IMR-90 (cell line): ENCODE measurements at regions not wholly inside any gene's neighbourhood (a gene's known extent, or its start where the extent isn't known, plus 50 kb on each side); places are given as distances from the start of the nearest gene placed in this dataset.

Experiments used
- ATAC-seq: fragments of 200-7000 bp; cut with Tn5 transposase; 2 replicates; pipeline ENCODE4 v1.9.1; 2020; ENCODE audit warnings: low read depth, mild to moderate bottlenecking, moderate library complexity
- BruUV-seq: library from RNA; stranded (reverse); fragments of 400-500 nt; replicated peaks from 2 replicates; lab custom pipeline; 2021; lab: Mats Ljungman, UMichigan
- CTCF ChIA-PET: fragments of 300-600 bp; formaldehyde crosslinking; extraction: SDS; loops from one replicate; lab custom pipeline; 2021; ENCODE audit warnings: antibody characterized with exemption; lab: Yijun Ruan, JAX
- POLR2A ChIA-PET: fragments of 300-600 bp; sonication (Branson Sonifier 250); formaldehyde crosslinking; loops from one replicate; lab custom pipeline; 2022; ENCODE audit warnings: antibody characterized with exemption; ENCODE audit not compliant: unreplicated experiment; lab: Charles Lee
- DNase-seq: peaks from one replicate; pipeline ENCODE4 v3.0.0; 2013
- H2AFZ ChIP-seq: replicated peaks from 2 replicates; pipeline ENCODE3; 2013; ENCODE audit warnings: low read length, mild to moderate bottlenecking; ENCODE audit not compliant: poor library complexity
- H2AK5ac ChIP-seq: 2 replicates; pipeline ENCODE4 v1.6.1; 2013; ENCODE audit warnings: low read depth, low read length, inconsistent platforms
- H2AK9ac ChIP-seq: replicated peaks from 2 replicates; pipeline ENCODE3; 2013; ENCODE audit warnings: mild to moderate bottlenecking, low read depth, low read length, moderate library complexity; ENCODE audit not compliant: poor library complexity
- H2BK120ac ChIP-seq: 2 replicates; pipeline ENCODE4 v1.6.1; 2013; ENCODE audit warnings: low read depth, low read length, inconsistent platforms
- H2BK15ac ChIP-seq: 3 replicates; pipeline ENCODE4 v1.6.1; 2013; ENCODE audit warnings: low read depth, low read length, inconsistent platforms
- H2BK20ac ChIP-seq: 2 replicates; pipeline ENCODE4 v1.6.1; 2013; ENCODE audit warnings: low read depth, mild to moderate bottlenecking, inconsistent platforms, low read length, moderate library complexity
- H2BK5ac ChIP-seq: 2 replicates; pipeline ENCODE4 v1.6.1; 2013; ENCODE audit warnings: mild to moderate bottlenecking, low read depth, low read length, inconsistent platforms; ENCODE audit not compliant: poor library complexity, severe bottlenecking
- H3K14ac ChIP-seq: replicated peaks from 2 replicates; pipeline ENCODE4 v1.6.1; 2013; ENCODE audit warnings: low read depth, low read length, inconsistent platforms
- H3K18ac ChIP-seq: 2 replicates; pipeline ENCODE4 v1.6.1; 2013; ENCODE audit warnings: low read depth, low read length, control low read depth
- H3K23ac ChIP-seq: 2 replicates; pipeline ENCODE4 v1.6.1; 2013; ENCODE audit warnings: low read depth, low read length, inconsistent platforms
- H3K27ac ChIP-seq: 2 replicates; pipeline ENCODE4 v1.5.1; 2013; ENCODE audit warnings: mild to moderate bottlenecking, control low read depth, low read length; ENCODE audit not compliant: insufficient read depth
- H3K27me3 ChIP-seq: 2 replicates; pipeline ENCODE4 v1.6.1; 2013; ENCODE audit warnings: low read length; ENCODE audit not compliant: control insufficient read depth, insufficient read depth
- H3K36me3 ChIP-seq: 2 replicates; pipeline ENCODE4 v1.6.1; 2013; ENCODE audit warnings: low read length, mixed read lengths; ENCODE audit not compliant: control insufficient read depth, insufficient read depth
- H3K4ac ChIP-seq: 2 replicates; pipeline ENCODE4 v1.6.1; 2013; ENCODE audit warnings: low read depth, low read length, inconsistent platforms
- H3K4me1 ChIP-seq: 2 replicates; pipeline ENCODE4 v1.6.1; 2013; ENCODE audit warnings: low read length, mixed read lengths; ENCODE audit not compliant: control insufficient read depth, insufficient read depth
- H3K4me2 ChIP-seq: 2 replicates; pipeline ENCODE4 v1.6.1; 2013; ENCODE audit warnings: low read depth, mild to moderate bottlenecking, control low read depth, low read length, moderate library complexity
- H3K4me3 ChIP-seq: 2 replicates; pipeline ENCODE4 v1.5.1; 2013; ENCODE audit warnings: low read depth, mild to moderate bottlenecking, control low read depth, low read length, moderate library complexity; ENCODE audit not compliant: insufficient read depth
- H3K56ac ChIP-seq: 2 replicates; pipeline ENCODE4 v1.6.1; 2013; ENCODE audit warnings: low read length, inconsistent platforms; ENCODE audit not compliant: insufficient read depth; ENCODE audit errors: extremely low read depth
- H3K79me1 ChIP-seq, 2 experiments: 2 replicates each; pipeline ENCODE4 v1.6.1; 2013; ENCODE audit warnings: low read length in 2 of 2, inconsistent platforms in 1 of 2, low read depth in 1 of 2
- H3K9ac ChIP-seq: 2 replicates; pipeline ENCODE4 v1.6.1; 2013; ENCODE audit warnings: low read depth, low read length, control low read depth
- H3K9me1 ChIP-seq: 2 replicates; pipeline ENCODE4 v1.6.1; 2013; ENCODE audit warnings: low read length, inconsistent platforms; ENCODE audit not compliant: insufficient read depth
- H3K9me3 ChIP-seq: 2 replicates; pipeline ENCODE4 v1.6.1; 2013; ENCODE audit warnings: low read length; ENCODE audit not compliant: control insufficient read depth, insufficient read depth
- H4K20me1 ChIP-seq: 2 replicates; pipeline ENCODE4 v1.6.1; 2013; ENCODE audit warnings: low read length, inconsistent platforms; ENCODE audit not compliant: insufficient read depth
- H4K5ac ChIP-seq: 2 replicates; pipeline ENCODE4 v1.6.1; 2013; ENCODE audit warnings: mild to moderate bottlenecking, low read depth, low read length, control low read depth
- H4K8ac ChIP-seq, 2 experiments: 2 replicates each; pipeline ENCODE4 v1.6.1; 2013; ENCODE audit warnings: low read depth in 2 of 2, low read length in 2 of 2, control low read depth in 1 of 2, inconsistent platforms in 1 of 2
- H4K91ac ChIP-seq: 2 replicates; pipeline ENCODE4 v1.6.1; 2013; ENCODE audit warnings: low read depth, low read length, inconsistent platforms; ENCODE audit not compliant: insufficient read depth
- CHD1 ChIP-seq: IDR thresholded peaks from 2 replicates; pipeline ENCODE4 v1.6.1; 2012; ENCODE audit warnings: low read depth, low read length, improper control_type of control experiment
- WGBS, 2 experiments: methylation state at CpG; one replicate each; pipeline versions ENCODE4 v1.1.5 to v1.1.7; 2013; ENCODE audit warnings: missing lambda C conversion rate in 2 of 2; ENCODE audit not compliant: insufficient read length in 1 of 2; ENCODE audit errors: extremely low coverage in 2 of 2; 5-methylcytosine and 5-hydroxymethylcytosine counted together
- dilution Hi-C: fragments of 300-500 bp; cut with HindIII; formaldehyde crosslinking; loops from one replicate; pipeline ENCODE4 v1.14.3; 2018; ENCODE audit warnings: low sequenced_read_pairs; ENCODE audit not compliant: unreplicated experiment
- in situ Hi-C: fragments of 300-500 bp; cut with MboI; formaldehyde crosslinking; loops from 3 replicates; pipeline ENCODE4 v1.14.3; 2019; ENCODE audit warnings: low sequenced_read_pairs, inconsistent platforms, mixed read lengths
- intact Hi-C: fragments of 100-400 bp; cut with micrococcal nuclease; formaldehyde crosslinking; loops from 2 replicates; pipeline ENCODE4 v1.10.0; 2022
- microRNA-seq, 2 experiments: library from miRNA; stranded (forward) in 1 of 2; unstranded in 1 of 2; fragments of 10-50 nt in 1 of 2; fragments of <30 nt in 1 of 2; gene quantifications in 1 of 2; microRNA quantifications in 1 of 2; one replicate each; pipeline versions ENCODE3 to v1.1.0; 2013 to 2020; ENCODE audit not compliant: insufficient read depth in 1 of 2, insufficient read length in 1 of 2, unreplicated experiment in 1 of 2
- small RNA-seq, 5 experiments: library from RNA; depleted of rRNA; stranded (forward); fragments of <200 nt; gene quantifications; one replicate each; pipeline ENCODE3, GENCODE V24; 2012

DNA sequence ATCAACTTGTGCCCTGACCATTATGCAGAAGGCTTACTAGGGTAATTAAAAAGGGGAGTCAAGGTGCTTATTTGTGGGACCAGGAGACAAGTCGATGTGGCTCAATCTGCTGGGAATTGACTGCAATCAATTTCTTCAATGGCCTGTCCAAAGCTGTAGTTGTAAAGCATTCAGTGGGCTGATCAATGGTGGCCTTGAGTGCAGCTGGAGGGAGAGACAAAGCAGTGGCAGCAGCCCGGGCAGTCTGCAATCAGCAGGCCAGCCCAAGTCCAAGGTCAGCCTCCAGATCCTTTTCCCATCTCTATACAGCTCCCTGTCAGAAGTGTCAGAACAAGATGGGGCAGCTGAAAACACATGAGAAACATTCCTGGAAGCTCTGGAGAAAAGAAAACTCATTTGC, 51.0 kb upstream of the BRINP1 start:
- H4K8ac ChIP-seq = no peak overlapping the region
- H3K27ac ChIP-seq = no peak overlapping the region
- DNase-seq (no peak), ATAC-seq (no peak)
- no peak overlapping the region for H3K14ac ChIP-seq
- WGBS, 2 experiments = no CpG with 5 or more reads among the region's 2 CpGs
- no peaks in the 10 kb centered on the region for H3K36me3 ChIP-seq
- in situ Hi-C loops = no loop called here
- CTCF ChIA-PET = no interaction called here
- no peak overlapping the region for H3K4ac ChIP-seq
- H2BK20ac ChIP-seq = no peak overlapping the region
- H3K4me3 ChIP-seq = no peak overlapping the region
- dilution Hi-C loops = no loop called here
- no peak overlapping the region for H3K23ac ChIP-seq
- POLR2A ChIA-PET = no interaction called here
- intact Hi-C loops = no loop called here
- H2BK5ac ChIP-seq = no peak overlapping the region
- H2BK15ac ChIP-seq = no peak overlapping the region
- H3K79me1 ChIP-seq = no peaks in the 10 kb centered on the region
- no peak overlapping the region for H4K5ac ChIP-seq
- no peak overlapping the region for H3K9ac ChIP-seq
- no peaks in the 10 kb centered on the region for H4K20me1 ChIP-seq
- no peak overlapping the region for H2AK9ac ChIP-seq
- no peak overlapping the region for H4K91ac ChIP-seq
- no peak overlapping the region for H3K18ac ChIP-seq
- BruUV-seq = no TSS peak
- no peak overlapping the region for H2AFZ ChIP-seq
- no peak overlapping the region for H2AK5ac ChIP-seq
- H3K56ac ChIP-seq = no peak overlapping the region
- H3K9me3 ChIP-seq = no peaks in the 10 kb centered on the region; the same call in 1 of the 2 replicates
- no peak overlapping the region for H2BK120ac ChIP-seq
- no peak for TF ChIP-seq CHD1
- H3K4me2 ChIP-seq = no peak overlapping the region
- no peaks in the 10 kb centered on the region for H3K4me1 ChIP-seq
- H3K9me1 ChIP-seq = no peaks in the 10 kb centered on the region
- H3K27me3 ChIP-seq = no peaks in the 10 kb centered on the region

Small RNA genes in the stretch of these regions (microRNA-seq; reads per million reads assigned to microRNA genes)
- gene MIR147A = 0 reads per million in 2 experiments

Small RNA genes in the stretch of these regions (small RNA-seq; reads per million reads assigned to genes)
- 0 reads per million in 5 experiments for gene MIR147A
